Loucy (cell line): ENCODE measurements at regions not wholly inside any gene's neighbourhood (a gene's known extent, or its start where the extent isn't known, plus 50 kb on each side); places are given as distances from the start of the nearest gene placed in this dataset.
A peak's percentile ranks its signal among the peaks of the same experiment; 100 is the strongest.

Source experiments
- H2AFZ ChIP-seq: fragments of 200-600 bp; sonication (generic); 2 replicates; pipeline ENCODE4 v1.6.0; 2016; ENCODE audit warnings: antibody characterized with exemption, mild to moderate bottlenecking, low read length, moderate library complexity
- H3F3A ChIP-seq: fragments of 200-600 bp; 2 replicates; pipeline ENCODE4 v1.6.0; 2016; ENCODE audit warnings: antibody characterized with exemption, low read depth, mild to moderate bottlenecking
- H3K27me3 ChIP-seq: fragments of 200-600 bp; sonication (generic); 2 replicates; pipeline ENCODE4 v1.6.1; 2014; ENCODE audit warnings: low read length, mild to moderate bottlenecking; ENCODE audit not compliant: insufficient read depth, poor library complexity, severe bottlenecking
- H3K36me3 ChIP-seq: fragments of 200-600 bp; sonication (generic); 2 replicates; pipeline ENCODE4 v1.6.1; 2016; ENCODE audit warnings: low read length; ENCODE audit not compliant: insufficient read depth
- H3K4me1 ChIP-seq: fragments of 200-600 bp; sonication (generic); 2 replicates; pipeline ENCODE4 v1.5.1; 2014; ENCODE audit warnings: low read length, mild to moderate bottlenecking; ENCODE audit not compliant: insufficient read depth, poor library complexity, severe bottlenecking
- H3K4me2 ChIP-seq: fragments of 200-600 bp; sonication (generic); 2 replicates; pipeline ENCODE4 v1.6.0; 2014; ENCODE audit warnings: antibody characterized with exemption, low read length, low read depth, mild to moderate bottlenecking; ENCODE audit not compliant: poor library complexity, severe bottlenecking
- H3K4me3 ChIP-seq: fragments of 200-600 bp; sonication (generic); 2 replicates; pipeline ENCODE4 v1.5.1; 2014; ENCODE audit warnings: low read length, mild to moderate bottlenecking, mixed read lengths; ENCODE audit not compliant: poor library complexity, severe bottlenecking
- H3K79me2 ChIP-seq: fragments of 200-600 bp; sonication (generic); 2 replicates; pipeline ENCODE4 v1.6.1; 2014; ENCODE audit warnings: low read length; ENCODE audit not compliant: insufficient read depth
- H3K9ac ChIP-seq: fragments of 200-600 bp; sonication (generic); 2 replicates; pipeline ENCODE4 v1.6.0; 2014; ENCODE audit warnings: mild to moderate bottlenecking, low read depth, low read length, moderate library complexity; ENCODE audit not compliant: poor library complexity, severe bottlenecking
- H3K9me2 ChIP-seq: fragments of 200-600 bp; sonication (generic); replicated peaks from 2 replicates; pipeline ENCODE4 v1.6.1; 2016; ENCODE audit warnings: low read depth, low read length, mixed read lengths
- H3K9me3 ChIP-seq: fragments of 200-600 bp; sonication (generic); 2 replicates; pipeline ENCODE4 v1.6.1; 2014; ENCODE audit warnings: mild to moderate bottlenecking, antibody characterized with exemption, low read length, low read depth; ENCODE audit not compliant: insufficient read depth
- H4K20me1 ChIP-seq: fragments of 200-600 bp; sonication (generic); 2 replicates; pipeline ENCODE4 v1.6.0; 2014; ENCODE audit warnings: antibody characterized with exemption, low read length, mild to moderate bottlenecking; ENCODE audit not compliant: insufficient read depth, poor library complexity, severe bottlenecking
- CTCF ChIP-seq: fragments of 200-600 bp; sonication (generic); conservative IDR thresholded peaks from 2 replicates; pipeline ENCODE4 v1.5.1; 2014; ENCODE audit warnings: mild to moderate bottlenecking, antibody characterized with exemption, low read length
- EZH2phosphoT487 ChIP-seq: fragments of 200-600 bp; IDR thresholded peaks from 2 replicates; pipeline ENCODE4 v1.6.1; 2018; ENCODE audit warnings: antibody characterized with exemption, mild to moderate bottlenecking, moderate library complexity, borderline replicate concordance

- Histone ChIP-seq H3K27me3 (no peaks in the 10 kb centered on the region), H3K79me2 (no peaks in the 10 kb centered on the region), H2AFZ (peak overlapping the region; percentile 6; the same call in 1 of the 2 replicates), H3K36me3 (no peaks in the 10 kb centered on the region), H3K4me1 (no peaks in the 10 kb centered on the region), H3K9me3 (no peaks in the 10 kb centered on the region), H3K9me2 (no peaks in the 10 kb centered on the region), H4K20me1 (no peaks in the 10 kb centered on the region), H3K9ac (no peak overlapping the region), H3K4me2 (no peak overlapping the region), H3F3A (no peaks in the 10 kb centered on the region), H3K4me3 (no peak overlapping the region)
- TF ChIP-seq CTCF (no peak), EZH2phosphoT487 (no peak)
Observed at GRCh38 chr3:59406943-59407342, 357.1 kb upstream of the CFAP20DC start.

- Histone ChIP-seq H3K4me3 (no peak overlapping the region), H3K36me3 (no peaks in the 10 kb centered on the region), H3F3A (no peaks in the 10 kb centered on the region), H4K20me1 (no peaks in the 10 kb centered on the region), H3K9me3 (no peaks in the 10 kb centered on the region), H3K27me3 (no peaks in the 10 kb centered on the region), H3K4me1 (no peaks in the 10 kb centered on the region), H3K9ac (no peak overlapping the region), H3K79me2 (no peaks in the 10 kb centered on the region), H3K9me2 (no peaks in the 10 kb centered on the region), H2AFZ (no peak overlapping the region), H3K4me2 (no peak overlapping the region)
- TF ChIP-seq EZH2phosphoT487 (no peak), CTCF (no peak)
Observed at GRCh38 chr3:59404851-59405250, 355.0 kb upstream of the CFAP20DC start.

- no peak overlapping the region for H3K4me3 ChIP-seq
- no peaks in the 10 kb centered on the region for H3K79me2 ChIP-seq
- no peaks in the 10 kb centered on the region for H3K27me3 ChIP-seq
- no peaks in the 10 kb centered on the region for H3K9me2 ChIP-seq
- TF ChIP-seq EZH2phosphoT487 (no peak), CTCF (no peak)
- H3K9ac ChIP-seq, result no peak overlapping the region
- no peak overlapping the region for H3K4me2 ChIP-seq
- H3K4me1 ChIP-seq, result no peaks in the 10 kb centered on the region
- H2AFZ ChIP-seq, result no peak overlapping the region
- no peaks in the 10 kb centered on the region for H3F3A ChIP-seq
- H4K20me1 ChIP-seq, result no peaks in the 10 kb centered on the region
- H3K36me3 ChIP-seq, result no peaks in the 10 kb centered on the region
- no peaks in the 10 kb centered on the region for H3K9me3 ChIP-seq
Observed at GRCh38 chr3:59404064-59404463, 354.2 kb upstream of the CFAP20DC start.
